ENCODE measurements at regions not wholly inside any gene's neighbourhood (a gene's known extent, or its start where the extent isn't known, plus 50 kb on each side); places are given as distances from the start of the nearest gene placed in this dataset.

DNA sequence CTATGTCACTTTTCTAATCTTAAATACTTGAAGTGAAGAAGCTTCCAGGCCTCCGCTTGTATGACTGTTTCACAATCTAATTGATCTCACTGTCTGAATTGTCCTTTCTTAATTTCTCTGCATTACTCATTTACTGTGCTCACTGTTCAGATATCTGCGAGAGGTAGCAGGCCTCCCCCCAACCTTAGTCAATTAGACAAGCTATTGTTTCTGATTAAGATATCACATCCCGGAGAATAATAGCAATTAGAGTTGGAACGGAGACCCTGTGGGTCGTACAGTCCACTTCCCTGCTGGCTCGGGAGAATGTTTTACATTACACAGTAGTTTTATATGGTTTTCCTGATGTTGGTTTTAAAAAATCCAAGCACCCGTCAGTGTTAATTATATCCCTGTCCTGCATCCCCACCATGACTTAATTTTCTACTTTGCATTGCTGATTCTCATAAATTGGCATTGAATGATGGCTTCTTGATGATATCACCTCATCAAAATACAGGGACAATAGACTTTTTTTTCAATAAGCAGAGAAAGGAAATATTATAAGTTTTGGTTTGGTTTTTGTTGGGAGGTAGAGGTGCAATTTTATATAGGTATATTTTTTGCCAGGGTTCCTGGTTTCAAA is 178.7 kb upstream of the TSHZ2 start:
- TF ChIP-seq YY1 (IDR thresholded peaks at IDR 0.05; ENCODE audit: low read depth) (no peak), TCF12 (IDR thresholded peaks at IDR 0.05; ENCODE audit: low read depth) (no peak), RAD21 (IDR thresholded peaks at IDR 0.05; ENCODE audit: low read depth) (no peak), NFIC (IDR thresholded peaks at IDR 0.05) (no peak), ZBTB7A (IDR thresholded peaks at IDR 0.05; ENCODE audit: low read depth) (no peak), TAF1 (IDR thresholded peaks at IDR 0.05; ENCODE audit: low read depth) (no peak), CEBPB (IDR thresholded peaks at IDR 0.05) (no peak), EP300 (IDR thresholded peaks at IDR 0.05; ENCODE audit: borderline replicate concordance) (no peak), CREB1 (IDR thresholded peaks at IDR 0.05; ENCODE audit: low read depth) (no peak), TEAD4 (IDR thresholded peaks at IDR 0.05) (no peak), FOXM1 (IDR thresholded peaks at IDR 0.05; ENCODE audit: borderline replicate concordance, low read depth) (no peak)
- TF ChIP-seq, protein P1, sequence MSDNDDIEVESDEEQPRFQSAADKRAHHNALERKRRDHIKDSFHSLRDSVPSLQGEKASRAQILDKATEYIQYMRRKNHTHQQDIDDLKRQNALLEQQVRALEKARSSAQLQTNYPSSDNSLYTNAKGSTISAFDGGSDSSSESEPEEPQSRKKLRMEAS (IDR thresholded peaks at IDR 0.05): no peak
- TF ChIP-seq, protein P2, sequence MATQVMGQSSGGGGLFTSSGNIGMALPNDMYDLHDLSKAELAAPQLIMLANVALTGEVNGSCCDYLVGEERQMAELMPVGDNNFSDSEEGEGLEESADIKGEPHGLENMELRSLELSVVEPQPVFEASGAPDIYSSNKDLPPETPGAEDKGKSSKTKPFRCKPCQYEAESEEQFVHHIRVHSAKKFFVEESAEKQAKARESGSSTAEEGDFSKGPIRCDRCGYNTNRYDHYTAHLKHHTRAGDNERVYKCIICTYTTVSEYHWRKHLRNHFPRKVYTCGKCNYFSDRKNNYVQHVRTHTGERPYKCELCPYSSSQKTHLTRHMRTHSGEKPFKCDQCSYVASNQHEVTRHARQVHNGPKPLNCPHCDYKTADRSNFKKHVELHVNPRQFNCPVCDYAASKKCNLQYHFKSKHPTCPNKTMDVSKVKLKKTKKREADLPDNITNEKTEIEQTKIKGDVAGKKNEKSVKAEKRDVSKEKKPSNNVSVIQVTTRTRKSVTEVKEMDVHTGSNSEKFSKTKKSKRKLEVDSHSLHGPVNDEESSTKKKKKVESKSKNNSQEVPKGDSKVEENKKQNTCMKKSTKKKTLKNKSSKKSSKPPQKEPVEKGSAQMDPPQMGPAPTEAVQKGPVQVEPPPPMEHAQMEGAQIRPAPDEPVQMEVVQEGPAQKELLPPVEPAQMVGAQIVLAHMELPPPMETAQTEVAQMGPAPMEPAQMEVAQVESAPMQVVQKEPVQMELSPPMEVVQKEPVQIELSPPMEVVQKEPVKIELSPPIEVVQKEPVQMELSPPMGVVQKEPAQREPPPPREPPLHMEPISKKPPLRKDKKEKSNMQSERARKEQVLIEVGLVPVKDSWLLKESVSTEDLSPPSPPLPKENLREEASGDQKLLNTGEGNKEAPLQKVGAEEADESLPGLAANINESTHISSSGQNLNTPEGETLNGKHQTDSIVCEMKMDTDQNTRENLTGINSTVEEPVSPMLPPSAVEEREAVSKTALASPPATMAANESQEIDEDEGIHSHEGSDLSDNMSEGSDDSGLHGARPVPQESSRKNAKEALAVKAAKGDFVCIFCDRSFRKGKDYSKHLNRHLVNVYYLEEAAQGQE (IDR thresholded peaks at IDR 0.05; ENCODE audit: low read depth): no peak
- TF ChIP-seq, protein P3, sequence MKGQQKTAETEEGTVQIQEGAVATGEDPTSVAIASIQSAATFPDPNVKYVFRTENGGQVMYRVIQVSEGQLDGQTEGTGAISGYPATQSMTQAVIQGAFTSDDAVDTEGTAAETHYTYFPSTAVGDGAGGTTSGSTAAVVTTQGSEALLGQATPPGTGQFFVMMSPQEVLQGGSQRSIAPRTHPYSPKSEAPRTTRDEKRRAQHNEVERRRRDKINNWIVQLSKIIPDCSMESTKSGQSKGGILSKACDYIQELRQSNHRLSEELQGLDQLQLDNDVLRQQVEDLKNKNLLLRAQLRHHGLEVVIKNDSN (IDR thresholded peaks at IDR 0.05): no peak
